ENCODE measurements at regions not wholly inside any gene's neighbourhood (a gene's known extent, or its start where the extent isn't known, plus 50 kb on each side); places are given as distances from the start of the nearest gene placed in this dataset.

DNA sequence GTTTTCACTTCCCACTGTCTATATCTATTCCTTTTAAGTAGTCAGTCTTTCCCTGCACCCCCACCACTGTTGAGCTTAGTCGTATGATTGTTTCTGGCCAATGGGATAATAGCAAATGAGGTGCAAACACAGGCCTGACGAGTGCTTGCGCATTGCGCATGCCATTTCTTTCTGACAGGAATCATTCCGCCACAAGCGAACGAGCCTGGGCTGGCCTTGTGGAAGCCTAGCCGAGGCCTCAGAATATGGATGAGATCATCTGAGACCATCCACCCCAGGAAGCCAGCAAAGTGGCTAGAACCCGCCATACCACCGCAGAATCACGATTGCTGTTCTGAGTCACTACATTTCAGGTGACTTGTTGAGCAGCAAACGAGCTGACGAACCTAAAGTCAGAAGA is 52.2 kb upstream of the PRL start:
- CTCF ChIA-PET = no interaction called here
- no peak for DNase-seq
- Histone ChIP-seq H3K4me3 (ENCODE audit: control insufficient read depth in 1 of 7, extremely low read depth in 1 of 7, insufficient read depth in 4 of 7, low read depth in 2 of 7, low read length in 6 of 7) (no peak overlapping the region), H3K27me3 (replicated peaks in 2 of 5; ENCODE audit: control insufficient read depth in 4 of 5, insufficient read depth in 5 of 5, low read length in 4 of 5) (no peaks in the 10 kb centered on the region), H3K4me1 (ENCODE audit: control extremely low read depth in 1 of 4, control insufficient read depth in 4 of 4, insufficient read depth in 4 of 4, low read length in 3 of 4) (no peaks in the 10 kb centered on the region), H3K27ac (ENCODE audit: insufficient read depth in 1 of 2, low read depth in 1 of 2, low read length in 2 of 2, poor library complexity in 1 of 2, severe bottlenecking in 2 of 2) (no peak overlapping the region), H3K36me3 (ENCODE audit: control insufficient read depth in 4 of 4, insufficient read depth in 4 of 4, low read length in 3 of 4) (no peaks in the 10 kb centered on the region), H3K9me3 (ENCODE audit: control extremely low read depth in 1 of 5, control insufficient read depth in 4 of 5, insufficient read depth in 2 of 5, low read depth in 1 of 5, low read length in 4 of 5) (no peaks in the 10 kb centered on the region)
- 99% methylated on average over 12 of the region's 13 CpGs for WGBS (ENCODE audit: insufficient coverage)
- POLR2A ChIA-PET = no interaction called here

DNA sequence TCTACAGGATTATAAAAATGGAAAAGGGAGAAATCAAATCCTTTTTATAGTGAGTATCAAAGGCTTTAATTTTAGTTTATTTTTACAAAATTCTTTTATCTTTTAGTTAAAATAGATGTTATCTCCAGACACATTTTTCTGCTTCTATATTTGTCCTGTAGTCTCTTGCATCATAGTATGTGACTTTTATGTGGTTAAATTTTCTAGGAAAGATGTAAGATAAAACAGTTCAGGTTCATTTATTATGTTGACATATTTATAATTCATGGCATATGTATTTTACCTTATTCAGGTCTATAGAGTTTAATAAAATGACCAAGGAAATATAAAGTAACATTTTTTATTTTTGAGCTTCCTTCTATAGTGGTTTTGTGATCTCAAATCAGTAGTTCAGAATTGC is 52.7 kb upstream of the PRL start:
- no peaks in the 10 kb centered on the region for H3K36me3 ChIP-seq (ENCODE audit: control insufficient read depth in 4 of 4, insufficient read depth in 4 of 4, low read length in 3 of 4)
- POLR2A ChIA-PET = no interaction called here
- H3K9me3 ChIP-seq (ENCODE audit: control extremely low read depth in 1 of 5, control insufficient read depth in 4 of 5, insufficient read depth in 2 of 5, low read depth in 1 of 5, low read length in 4 of 5) = no peaks in the 10 kb centered on the region
- no peaks in the 10 kb centered on the region for H3K4me1 ChIP-seq (ENCODE audit: control extremely low read depth in 1 of 4, control insufficient read depth in 4 of 4, insufficient read depth in 4 of 4, low read length in 3 of 4)
- H3K27me3 ChIP-seq (replicated peaks in 2 of 5; ENCODE audit: control insufficient read depth in 4 of 5, insufficient read depth in 5 of 5, low read length in 4 of 5) = no peaks in the 10 kb centered on the region
- no peak for DNase-seq
- H3K27ac ChIP-seq (ENCODE audit: insufficient read depth in 1 of 2, low read depth in 1 of 2, low read length in 2 of 2, poor library complexity in 1 of 2, severe bottlenecking in 2 of 2) = no peak overlapping the region
- no peak overlapping the region for H3K4me3 ChIP-seq (ENCODE audit: control insufficient read depth in 1 of 7, extremely low read depth in 1 of 7, insufficient read depth in 4 of 7, low read depth in 2 of 7, low read length in 6 of 7)
- CTCF ChIA-PET = no interaction called here

DNA sequence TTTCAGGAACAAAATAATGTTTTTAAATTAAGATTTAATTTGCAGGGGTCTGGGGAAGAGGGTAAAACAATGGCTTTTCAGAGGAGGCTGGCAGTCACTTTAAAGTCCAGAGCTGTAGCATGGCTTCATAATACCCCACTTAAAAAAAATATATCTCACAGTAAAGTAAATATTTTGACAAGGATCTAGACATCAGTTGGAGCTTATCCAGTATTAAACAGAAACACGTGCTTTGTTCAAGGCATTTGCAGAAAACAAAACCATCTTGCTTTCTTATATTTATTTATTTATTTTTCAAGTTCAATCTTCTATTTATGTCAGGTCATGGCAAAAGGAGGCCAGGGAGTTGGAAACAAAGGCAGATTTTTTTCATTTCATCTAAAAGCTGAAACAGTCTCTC is 53.3 kb upstream of the PRL start:
- CTCF ChIA-PET = interaction anchor here (1.5 kb wide), 1 partner anchor 12 kb away, joined by 3 read pairs; no protein-coding TSS in a partner anchor

DNA sequence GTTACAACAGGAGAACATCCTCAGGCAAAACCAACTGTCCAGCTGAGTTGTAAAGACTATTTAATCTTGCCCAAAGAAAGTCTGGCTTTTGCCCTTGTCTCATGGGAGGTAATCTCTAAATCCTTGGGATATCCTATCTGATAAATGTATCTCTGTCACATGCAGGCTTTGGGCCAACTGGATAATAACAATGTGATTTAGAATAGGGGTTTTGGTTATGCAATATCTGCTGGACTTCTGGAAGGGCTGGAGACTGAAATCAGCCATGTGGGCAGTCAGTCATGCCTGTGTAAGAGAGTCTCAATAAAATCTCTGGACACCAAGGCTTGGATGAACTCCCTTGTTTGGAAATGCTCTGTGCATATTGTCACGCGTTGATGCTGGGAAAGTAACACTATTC is 56.3 kb upstream of the PRL start:
- 100% methylated on average over 2 of the region's 2 CpGs for WGBS (ENCODE audit: insufficient coverage)
- ChIA-PET POLR2A (no interaction called here), CTCF (interaction anchor here (0.6 to 0.9 kb wide), 2 partner anchors 10 to 33 kb away, joined by 3 to 4 read pairs; no protein-coding TSS in a partner anchor)

More for the DNA sequence above, 53.3 kb upstream of the PRL start:
- Histone ChIP-seq H3K36me3 (ENCODE audit: control insufficient read depth in 4 of 4, insufficient read depth in 4 of 4, low read length in 3 of 4) (no peaks in the 10 kb centered on the region), H3K27me3 (replicated peaks in 2 of 5; ENCODE audit: control insufficient read depth in 4 of 5, insufficient read depth in 5 of 5, low read length in 4 of 5) (no peaks in the 10 kb centered on the region), H3K4me3 (ENCODE audit: control insufficient read depth in 1 of 7, extremely low read depth in 1 of 7, insufficient read depth in 4 of 7, low read depth in 2 of 7, low read length in 6 of 7) (no peak overlapping the region), H3K4me1 (ENCODE audit: control extremely low read depth in 1 of 4, control insufficient read depth in 4 of 4, insufficient read depth in 4 of 4, low read length in 3 of 4) (no peaks in the 10 kb centered on the region), H3K9me3 (ENCODE audit: control extremely low read depth in 1 of 5, control insufficient read depth in 4 of 5, insufficient read depth in 2 of 5, low read depth in 1 of 5, low read length in 4 of 5) (no peaks in the 10 kb centered on the region), H3K27ac (ENCODE audit: insufficient read depth in 1 of 2, low read depth in 1 of 2, low read length in 2 of 2, poor library complexity in 1 of 2, severe bottlenecking in 2 of 2) (no peak overlapping the region)
- DNase-seq = no peak
- WGBS (ENCODE audit: insufficient coverage) = no CpG with 5 or more reads among the region's 1 CpG
- POLR2A ChIA-PET = no interaction called here

DNA sequence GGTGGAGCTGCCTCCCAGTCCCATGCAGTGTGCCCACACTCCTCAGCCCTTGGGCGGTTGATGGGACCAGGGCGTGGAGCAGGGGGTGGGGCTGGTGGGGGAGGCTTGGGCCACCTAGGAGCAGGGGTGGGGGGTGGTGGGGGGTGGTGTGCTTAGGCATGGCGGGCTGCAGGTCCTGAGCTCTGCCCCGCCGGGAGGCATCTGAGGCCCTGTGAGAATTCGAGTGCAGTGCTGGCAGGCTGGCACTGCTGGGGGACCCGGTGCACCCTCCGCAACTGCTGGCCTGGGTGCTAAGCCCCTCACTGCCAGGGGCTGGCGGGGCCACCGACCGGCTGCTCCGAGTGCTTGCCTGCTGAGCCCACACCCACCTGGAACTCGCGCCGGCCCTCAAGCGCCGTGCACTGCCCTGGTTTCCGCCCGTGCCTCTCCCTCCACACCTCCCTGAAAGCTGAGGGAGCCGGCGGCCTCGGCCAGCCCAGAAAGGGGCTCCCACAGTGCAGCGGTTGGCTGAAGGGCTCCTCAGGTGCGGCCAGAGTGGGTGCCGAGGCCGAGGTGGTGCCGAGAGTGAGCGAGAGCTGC is 59.6 kb upstream of the PRL start:
- no peaks in the 10 kb centered on the region for H3K36me3 ChIP-seq (ENCODE audit: control insufficient read depth in 4 of 4, insufficient read depth in 4 of 4, low read length in 3 of 4)
- DNase-seq = no peak
- ChIA-PET POLR2A (no interaction called here), CTCF (no interaction called here)
- H3K9me3 ChIP-seq (ENCODE audit: control extremely low read depth in 1 of 5, control insufficient read depth in 4 of 5, insufficient read depth in 2 of 5, low read depth in 1 of 5, low read length in 4 of 5) = no peaks in the 10 kb centered on the region
- H3K27ac ChIP-seq (ENCODE audit: insufficient read depth in 1 of 2, low read depth in 1 of 2, low read length in 2 of 2, poor library complexity in 1 of 2, severe bottlenecking in 2 of 2) = no peak overlapping the region
- H3K4me1 ChIP-seq (ENCODE audit: control extremely low read depth in 1 of 4, control insufficient read depth in 4 of 4, insufficient read depth in 4 of 4, low read length in 3 of 4) = no peaks in the 10 kb centered on the region
- H3K4me3 ChIP-seq (ENCODE audit: control insufficient read depth in 1 of 7, extremely low read depth in 1 of 7, insufficient read depth in 4 of 7, low read depth in 2 of 7, low read length in 6 of 7) = no peak overlapping the region
- 85% methylated on average over 20 of the region's 28 CpGs for WGBS (ENCODE audit: insufficient coverage)
- no peaks in the 10 kb centered on the region for H3K27me3 ChIP-seq (replicated peaks in 2 of 5; ENCODE audit: control insufficient read depth in 4 of 5, insufficient read depth in 5 of 5, low read length in 4 of 5)

More for the DNA sequence above, 56.3 kb upstream of the PRL start:
- Histone ChIP-seq H3K4me1 (ENCODE audit: control extremely low read depth in 1 of 4, control insufficient read depth in 4 of 4, insufficient read depth in 4 of 4, low read length in 3 of 4) (no peaks in the 10 kb centered on the region), H3K4me3 (ENCODE audit: control insufficient read depth in 1 of 7, extremely low read depth in 1 of 7, insufficient read depth in 4 of 7, low read depth in 2 of 7, low read length in 6 of 7) (no peak overlapping the region), H3K9me3 (ENCODE audit: control extremely low read depth in 1 of 5, control insufficient read depth in 4 of 5, insufficient read depth in 2 of 5, low read depth in 1 of 5, low read length in 4 of 5) (no peaks in the 10 kb centered on the region), H3K36me3 (ENCODE audit: control insufficient read depth in 4 of 4, insufficient read depth in 4 of 4, low read length in 3 of 4) (no peaks in the 10 kb centered on the region), H3K27ac (ENCODE audit: insufficient read depth in 1 of 2, low read depth in 1 of 2, low read length in 2 of 2, poor library complexity in 1 of 2, severe bottlenecking in 2 of 2) (no peak overlapping the region), H3K27me3 (replicated peaks in 2 of 5; ENCODE audit: control insufficient read depth in 4 of 5, insufficient read depth in 5 of 5, low read length in 4 of 5) (no peaks in the 10 kb centered on the region)
- no peak for DNase-seq

DNA sequence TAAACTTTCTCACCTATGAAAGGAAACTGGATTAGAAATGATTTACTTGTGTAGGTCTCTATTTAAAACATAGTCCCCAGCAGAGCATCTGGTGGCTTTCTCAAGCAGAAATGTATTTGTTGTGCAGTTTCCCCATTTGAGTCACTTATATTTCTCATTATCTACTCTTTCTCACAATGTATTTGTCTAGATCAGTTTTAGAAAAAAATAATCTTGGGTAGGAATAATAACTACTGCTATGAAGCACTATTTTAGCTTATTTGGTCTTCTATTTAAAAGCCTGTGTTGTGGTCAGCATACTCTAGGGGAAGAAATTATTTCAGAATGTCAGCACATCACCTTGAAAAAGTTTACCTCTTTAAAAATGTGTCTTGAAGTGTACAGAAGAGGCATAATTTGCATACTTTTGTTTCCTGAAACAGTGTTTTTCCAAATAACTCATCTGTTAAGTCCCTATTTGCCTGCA is 60.9 kb upstream of the PRL start:
- no peaks in the 10 kb centered on the region for H3K9me3 ChIP-seq (ENCODE audit: control extremely low read depth in 1 of 5, control insufficient read depth in 4 of 5, insufficient read depth in 2 of 5, low read depth in 1 of 5, low read length in 4 of 5)
- H3K4me1 ChIP-seq (ENCODE audit: control extremely low read depth in 1 of 4, control insufficient read depth in 4 of 4, insufficient read depth in 4 of 4, low read length in 3 of 4) = no peaks in the 10 kb centered on the region
- CTCF ChIA-PET = no interaction called here
- POLR2A ChIA-PET = no interaction called here
- H3K27me3 ChIP-seq (replicated peaks in 2 of 5; ENCODE audit: control insufficient read depth in 4 of 5, insufficient read depth in 5 of 5, low read length in 4 of 5) = no peaks in the 10 kb centered on the region
- H3K36me3 ChIP-seq (ENCODE audit: control insufficient read depth in 4 of 4, insufficient read depth in 4 of 4, low read length in 3 of 4) = no peaks in the 10 kb centered on the region
- H3K4me3 ChIP-seq (ENCODE audit: control insufficient read depth in 1 of 7, extremely low read depth in 1 of 7, insufficient read depth in 4 of 7, low read depth in 2 of 7, low read length in 6 of 7) = no peak overlapping the region
- no peak overlapping the region for H3K27ac ChIP-seq (ENCODE audit: insufficient read depth in 1 of 2, low read depth in 1 of 2, low read length in 2 of 2, poor library complexity in 1 of 2, severe bottlenecking in 2 of 2)
- DNase-seq = no peak

DNA sequence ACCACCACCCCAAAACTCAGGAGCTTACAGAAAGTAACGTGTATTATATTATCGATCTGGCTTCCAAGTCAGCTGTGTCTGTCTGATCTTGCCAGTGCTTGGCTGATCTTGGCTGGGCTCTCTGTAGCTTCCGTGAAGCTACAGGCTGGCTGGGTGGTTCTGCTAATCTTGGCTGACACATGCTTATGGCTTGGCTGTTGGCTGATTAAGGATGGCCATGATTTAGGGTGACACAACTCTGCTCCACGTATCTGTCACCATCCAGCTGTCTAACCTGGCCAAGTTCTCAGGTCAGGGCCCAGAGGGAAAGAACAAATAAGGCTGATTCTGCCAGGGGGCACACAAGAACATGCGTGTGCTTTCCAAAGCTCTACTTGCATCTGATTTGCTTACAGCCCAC is 64.7 kb upstream of the PRL start:
- Histone ChIP-seq H3K9me3 (ENCODE audit: control extremely low read depth in 1 of 5, control insufficient read depth in 4 of 5, insufficient read depth in 2 of 5, low read depth in 1 of 5, low read length in 4 of 5) (peaks cover 0 to 5% (median 0%) of the 10 kb centered on the region in 5 experiments), H3K27me3 (replicated peaks in 2 of 5; ENCODE audit: control insufficient read depth in 4 of 5, insufficient read depth in 5 of 5, low read length in 4 of 5) (no peaks in the 10 kb centered on the region), H3K4me1 (ENCODE audit: control extremely low read depth in 1 of 4, control insufficient read depth in 4 of 4, insufficient read depth in 4 of 4, low read length in 3 of 4) (no peaks in the 10 kb centered on the region), H3K27ac (ENCODE audit: insufficient read depth in 1 of 2, low read depth in 1 of 2, low read length in 2 of 2, poor library complexity in 1 of 2, severe bottlenecking in 2 of 2) (no peak overlapping the region), H3K4me3 (ENCODE audit: control insufficient read depth in 1 of 7, extremely low read depth in 1 of 7, insufficient read depth in 4 of 7, low read depth in 2 of 7, low read length in 6 of 7) (no peak overlapping the region), H3K36me3 (ENCODE audit: control insufficient read depth in 4 of 4, insufficient read depth in 4 of 4, low read length in 3 of 4) (no peaks in the 10 kb centered on the region)
- 100% methylated on average over 5 of the region's 5 CpGs for WGBS (ENCODE audit: insufficient coverage)
- DNase-seq = peak in 1 of 3 donors; percentile 8
- POLR2A ChIA-PET = no interaction called here
- CTCF ChIA-PET = no interaction called here
